ENCODE measurements at regions not wholly inside any gene's neighbourhood (a gene's known extent, or its start where the extent isn't known, plus 50 kb on each side); places are given as distances from the start of the nearest gene placed in this dataset.

GRCh38 chr2:215598376-215598975 is 162.6 kb upstream of the FN1 start:
- no peak overlapping the region for H2AFZ ChIP-seq (ENCODE audit: control insufficient read depth, low read depth, low read length)
- DNase-seq (ENCODE audit: low read depth, low spot score), result no peak
- no TSS peak for BruUV-seq (replicated peaks)
- no peaks in the 10 kb centered on the region for H3K79me2 ChIP-seq (ENCODE audit: control insufficient read depth, insufficient read depth, low read length)
- ChIA-PET CTCF (interaction anchor here (0.7 to 1.7 kb wide), 5 partner anchors 21 to 334 kb away, joined by 3 to 5 read pairs (median 3); no protein-coding TSS in a partner anchor), RAD21 (ENCODE audit: unreplicated experiment) (no interaction called here), POLR2A (no interaction called here), SMC1A (ENCODE audit: uncharacterized antibody, unreplicated experiment) (interaction anchor here (0.7 to 1.4 kb wide), 10 partner anchors 11 to 326 kb away, joined by 3 to 6 read pairs (median 3); no protein-coding TSS in a partner anchor)
- WGBS (ENCODE audit: insufficient coverage, insufficient replicate concordance, low lambda C conversion rate, missing lambda C conversion rate), result 45% methylated on average over 3 of the region's 3 CpGs
- H3K4me3 ChIP-seq, result no peak overlapping the region
- H3K27ac ChIP-seq (ENCODE audit: control insufficient read depth, insufficient read depth), result no peak overlapping the region
- H3K36me3 ChIP-seq (ENCODE audit: control insufficient read depth in 2 of 2, insufficient read depth in 2 of 2, low read length in 1 of 2), result no peaks in the 10 kb centered on the region
- H4K20me1 ChIP-seq (ENCODE audit: control insufficient read depth, insufficient read depth), result no peaks in the 10 kb centered on the region
- H3K9ac ChIP-seq (ENCODE audit: control insufficient read depth, insufficient read depth, low read length), result no peak overlapping the region
- in situ Hi-C loops (cut with MboI), result no loop called here
- intact Hi-C loops (cut with micrococcal nuclease; ENCODE audit: unreplicated experiment), result no loop called here
- H3K27me3 ChIP-seq (replicated peaks in 1 of 2; ENCODE audit: control insufficient read depth in 2 of 2, insufficient read depth in 2 of 2, low read length in 1 of 2), result no peaks in the 10 kb centered on the region
- no peaks in the 10 kb centered on the region for H3K4me1 ChIP-seq (ENCODE audit: control insufficient read depth, insufficient read depth, low read length)
- peak; percentile 74 for ATAC-seq
- no peak for FAIRE-seq
- no peak overlapping the region for H3K4me2 ChIP-seq (ENCODE audit: control insufficient read depth, insufficient read depth)
- no peaks in the 10 kb centered on the region for H3K9me3 ChIP-seq (replicated peaks; ENCODE audit: control insufficient read depth, insufficient read depth, low read length)
- TF ChIP-seq RFX5 (IDR thresholded peaks at IDR 0.05; ENCODE audit: low read depth, low read length) (no peak), USF1 (IDR thresholded peaks at IDR 0.05; ENCODE audit: borderline replicate concordance, extremely low read length, insufficient read depth, low read depth, low read length) (no peak), RCOR1 (conservative IDR thresholded peaks at IDR 0.05; ENCODE audit: low read depth, low read length) (no peak), ESRRA (IDR thresholded peaks at IDR 0.05; ENCODE audit: low read length) (no peak), RBBP5 (conservative IDR thresholded peaks at IDR 0.05) (no peak), ZNF687 (IDR thresholded peaks at IDR 0.05) (no peak), ZBED1 (IDR thresholded peaks at IDR 0.05; ENCODE audit: borderline replicate concordance) (no peak), FOS (IDR thresholded peaks at IDR 0.05; ENCODE audit: borderline replicate concordance, extremely low read depth, insufficient read length) (no peak), POLR2AphosphoS5 (IDR thresholded peaks at IDR 0.05; ENCODE audit: low read length) (no peak), RAD51 (IDR thresholded peaks at IDR 0.05) (no peak), TCF12 (IDR thresholded peaks at IDR 0.05; ENCODE audit: low read depth, low read length) (no peak), ZBTB11 (CRISPR knock-in tag; IDR thresholded peaks at IDR 0.05) (no peak), IRF5 (IDR thresholded peaks at IDR 0.05; ENCODE audit: borderline replicate concordance) (no peak), IKZF1 (conservative IDR thresholded peaks at IDR 0.05) (no peak), PAX8 (IDR thresholded peaks at IDR 0.05) (no peak)
